Stimulated activated naive CD4-positive, alpha-beta T cell treated with Interleukin-2 at 50 U/mL for 16 hours (primary cell): ENCODE measurements at regions not wholly inside any gene's neighbourhood (a gene's known extent, or its start where the extent isn't known, plus 50 kb on each side); places are given as distances from the start of the nearest gene placed in this dataset.

Experiments used
- DNase-seq: peaks from one replicate; lab custom pipeline; 2025; lab: John Stamatoyannopoulos, UW

- DNase-seq = no peak
These were observed 928.4 kb downstream of the EFNB2 start for GRCh38 chr13:105607016-105607415.

- no peak for DNase-seq
These were observed 932.3 kb downstream of the EFNB2 start for GRCh38 chr13:105602956-105603670.

- DNase-seq = no peak
These were observed 935.9 kb downstream of the EFNB2 start for GRCh38 chr13:105599477-105600037.

GRCh38 chr13:105598529-105598928, 936.9 kb downstream of the EFNB2 start:
- no peak for DNase-seq

- DNase-seq = no peak
These were observed 937.9 kb downstream of the EFNB2 start for GRCh38 chr13:105597573-105597972.

- no peak for DNase-seq
These were observed 940.0 kb downstream of the EFNB2 start for GRCh38 chr13:105595471-105595870.

GRCh38 chr13:105591277-105591676, 944.2 kb downstream of the EFNB2 start:
- no peak for DNase-seq

- DNase-seq = no peak
These were observed 947.7 kb downstream of the EFNB2 start for GRCh38 chr13:105587786-105588185.

GRCh38 chr13:105579821-105580710, 955.4 kb downstream of the EFNB2 start:
- DNase-seq = no peak

GRCh38 chr13:105573136-105573535, 962.3 kb downstream of the EFNB2 start:
- no peak for DNase-seq

- DNase-seq = no peak
These were observed 963.1 kb downstream of the EFNB2 start for GRCh38 chr13:105572401-105572800.

GRCh38 chr13:105569816-105570215, 965.6 kb downstream of the EFNB2 start:
- DNase-seq = no peak

GRCh38 chr13:105567951-105568525, 967.4 kb downstream of the EFNB2 start:
- no peak for DNase-seq

- DNase-seq = no peak
These were observed 970.2 kb downstream of the EFNB2 start for GRCh38 chr13:105565136-105565727.

- no peak for DNase-seq
These were observed 983.4 kb downstream of the EFNB2 start for GRCh38 chr13:105552078-105552477.

GRCh38 chr13:105547851-105548250, 987.6 kb downstream of the EFNB2 start:
- DNase-seq = no peak

GRCh38 chr13:105545811-105546210, 989.7 kb downstream of the EFNB2 start:
- DNase-seq = no peak

- DNase-seq = no peak
These were observed 991.7 kb downstream of the EFNB2 start for GRCh38 chr13:105543742-105544141.

- no peak for DNase-seq
These were observed 993.9 kb downstream of the EFNB2 start for GRCh38 chr13:105541565-105541964.

- DNase-seq = no peak
These were observed 997.1 kb downstream of the EFNB2 start for GRCh38 chr13:105538346-105538745.

GRCh38 chr13:105537113-105537512, 998.3 kb downstream of the EFNB2 start:
- no peak for DNase-seq

GRCh38 chr13:105530468-105530867, 1005.0 kb downstream of the EFNB2 start:
- no peak for DNase-seq
